Thyroid gland (tissue), 4 donors: ENCODE measurements at regions not wholly inside any gene's neighbourhood (a gene's known extent, or its start where the extent isn't known, plus 50 kb on each side); places are given as distances from the start of the nearest gene placed in this dataset.

Experiments used
- POLR2A ChIP-seq, 2 donors: fragments of 450-650 bp; IDR thresholded peaks; one replicate each; pipeline ENCODE4 v1.6.1; 2017; ENCODE audit warnings: antibody characterized with exemption in 2 of 2, mild to moderate bottlenecking in 2 of 2, moderate library complexity in 1 of 2
- TF ChIP-seq, protein P1 (sequence below), 6 experiments: fragments of 200-600 bp in 3 of 6; fragments of 450-650 bp in 3 of 6; sonication (generic) in 3 of 6; IDR thresholded peaks; one replicate each; pipeline ENCODE4 v1.5.1; 2016 to 2019; ENCODE audit warnings: antibody characterized with exemption in 6 of 6, mild to moderate bottlenecking in 2 of 6, inconsistent platforms in 1 of 6, moderate library complexity in 1 of 6

DNA sequence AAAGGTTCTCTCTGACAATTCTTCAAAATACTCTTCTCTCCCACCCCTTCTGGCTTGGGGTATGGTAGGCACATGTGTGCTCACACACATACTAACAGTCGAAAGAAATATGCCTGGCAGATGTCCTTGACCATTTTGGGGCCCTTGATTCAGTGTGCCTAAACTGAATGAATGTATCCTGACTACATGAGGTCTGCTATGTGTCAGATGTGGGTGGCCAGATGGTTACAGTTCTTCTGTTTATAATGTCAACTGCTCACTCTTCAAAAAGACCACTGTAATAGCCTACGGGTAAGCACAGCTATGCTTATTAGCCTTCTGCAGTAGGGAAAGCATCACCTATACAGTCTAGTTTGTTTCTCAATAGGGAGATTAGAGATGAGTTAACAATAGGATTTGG lies 63.7 kb upstream of the VEGFC start:
- TF ChIP-seq, protein P1, sequence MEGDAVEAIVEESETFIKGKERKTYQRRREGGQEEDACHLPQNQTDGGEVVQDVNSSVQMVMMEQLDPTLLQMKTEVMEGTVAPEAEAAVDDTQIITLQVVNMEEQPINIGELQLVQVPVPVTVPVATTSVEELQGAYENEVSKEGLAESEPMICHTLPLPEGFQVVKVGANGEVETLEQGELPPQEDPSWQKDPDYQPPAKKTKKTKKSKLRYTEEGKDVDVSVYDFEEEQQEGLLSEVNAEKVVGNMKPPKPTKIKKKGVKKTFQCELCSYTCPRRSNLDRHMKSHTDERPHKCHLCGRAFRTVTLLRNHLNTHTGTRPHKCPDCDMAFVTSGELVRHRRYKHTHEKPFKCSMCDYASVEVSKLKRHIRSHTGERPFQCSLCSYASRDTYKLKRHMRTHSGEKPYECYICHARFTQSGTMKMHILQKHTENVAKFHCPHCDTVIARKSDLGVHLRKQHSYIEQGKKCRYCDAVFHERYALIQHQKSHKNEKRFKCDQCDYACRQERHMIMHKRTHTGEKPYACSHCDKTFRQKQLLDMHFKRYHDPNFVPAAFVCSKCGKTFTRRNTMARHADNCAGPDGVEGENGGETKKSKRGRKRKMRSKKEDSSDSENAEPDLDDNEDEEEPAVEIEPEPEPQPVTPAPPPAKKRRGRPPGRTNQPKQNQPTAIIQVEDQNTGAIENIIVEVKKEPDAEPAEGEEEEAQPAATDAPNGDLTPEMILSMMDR (IDR thresholded peaks at IDR 0.05): no peak
- TF ChIP-seq POLR2A (IDR thresholded peaks at IDR 0.05): no peak
